ENCODE measurements at regions not wholly inside any gene's neighbourhood (a gene's known extent, or its start where the extent isn't known, plus 50 kb on each side); places are given as distances from the start of the nearest gene placed in this dataset.

- DNase-seq = peak; percentile 74
These were observed 232.0 kb downstream of the ENGASE start for GRCh38 chr17:79306424-79307318.

DNA sequence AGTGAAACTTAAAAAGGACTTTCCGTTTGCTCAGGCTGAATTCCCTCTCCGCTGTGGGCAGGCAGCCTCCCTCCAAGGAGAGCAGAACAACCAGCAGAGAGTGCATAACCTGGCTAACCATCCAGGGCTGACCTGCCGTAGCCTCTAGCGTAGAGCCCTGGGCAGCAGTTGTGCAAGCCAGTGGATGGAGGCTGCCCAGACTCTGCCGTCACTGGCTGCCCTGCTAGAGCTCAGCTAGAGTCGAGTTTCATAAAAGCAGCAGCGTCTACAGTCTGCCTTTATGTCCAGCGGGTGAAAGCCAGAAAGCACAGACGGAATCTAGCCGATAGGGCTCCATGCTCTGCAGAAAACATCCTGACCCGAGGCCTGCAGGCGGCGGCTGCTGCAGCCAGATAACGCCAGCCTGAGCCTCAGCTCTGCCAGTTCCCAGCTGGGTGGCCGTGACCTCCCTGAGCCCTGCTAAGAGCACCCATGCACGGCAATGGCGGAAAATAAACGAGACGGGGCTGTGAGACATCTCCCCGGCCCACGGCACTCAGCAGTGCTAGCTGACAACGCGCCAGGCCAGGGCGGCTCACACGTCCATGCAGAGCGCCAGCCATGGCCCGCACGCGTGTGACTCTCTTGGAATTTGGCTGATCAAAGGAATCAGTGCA, 231.3 kb downstream of the ENGASE start:
- peak; percentile 23 for DNase-seq

DNA sequence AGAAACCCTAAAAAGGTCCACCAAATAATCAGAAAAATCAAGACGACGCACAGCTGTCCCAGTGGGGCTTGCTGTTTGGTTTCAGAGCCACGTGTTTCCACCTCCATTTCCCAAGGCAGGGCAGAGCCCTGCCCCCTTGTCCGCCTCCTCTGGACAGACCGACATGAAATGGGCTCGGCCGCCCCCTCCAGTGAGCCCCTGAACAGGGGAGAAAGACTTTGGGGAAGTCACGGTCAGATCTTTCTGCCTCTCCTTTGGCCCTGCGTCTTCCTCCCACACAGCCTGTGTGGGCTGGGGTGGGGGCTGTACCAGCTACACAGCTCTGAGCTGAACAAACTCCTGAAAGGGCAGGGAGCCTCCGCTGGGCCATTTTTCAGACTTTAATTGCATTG, 230.7 kb downstream of the ENGASE start:
- no peak for DNase-seq

GRCh38 chr17:79304884-79305283, 230.3 kb downstream of the ENGASE start:
- DNase-seq = no peak

DNA sequence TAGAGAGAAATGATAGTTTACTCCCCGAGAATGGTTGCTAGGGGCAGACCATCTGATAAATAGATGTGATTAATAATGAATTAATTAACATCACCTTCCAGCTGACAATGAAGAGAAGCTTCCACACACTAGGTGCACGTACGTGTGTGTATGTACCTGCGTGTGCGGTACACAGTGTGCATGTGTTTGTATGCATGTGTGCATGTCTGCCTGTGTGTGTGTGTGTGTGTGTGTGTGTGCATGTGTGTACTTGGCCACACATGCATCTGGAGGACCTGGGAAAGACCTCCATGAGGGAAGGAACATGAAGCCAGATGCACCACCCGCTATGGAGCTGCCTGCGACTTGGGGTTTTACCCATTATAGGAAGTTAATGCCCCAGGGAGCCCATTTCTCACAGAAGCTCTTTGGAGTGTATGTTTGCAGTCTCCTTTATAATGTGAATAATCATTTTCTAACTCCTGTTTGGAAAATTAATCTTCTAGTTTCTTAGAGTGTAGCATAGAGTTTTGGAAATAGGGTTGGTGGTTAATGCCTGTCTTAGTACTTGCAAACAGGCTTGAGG, 229.1 kb downstream of the ENGASE start:
- DNase-seq = no peak

GRCh38 chr17:79301469-79301868, 226.8 kb downstream of the ENGASE start:
- DNase-seq = no peak

GRCh38 chr17:79299349-79299748, 224.7 kb downstream of the ENGASE start:
- no peak for DNase-seq

DNA sequence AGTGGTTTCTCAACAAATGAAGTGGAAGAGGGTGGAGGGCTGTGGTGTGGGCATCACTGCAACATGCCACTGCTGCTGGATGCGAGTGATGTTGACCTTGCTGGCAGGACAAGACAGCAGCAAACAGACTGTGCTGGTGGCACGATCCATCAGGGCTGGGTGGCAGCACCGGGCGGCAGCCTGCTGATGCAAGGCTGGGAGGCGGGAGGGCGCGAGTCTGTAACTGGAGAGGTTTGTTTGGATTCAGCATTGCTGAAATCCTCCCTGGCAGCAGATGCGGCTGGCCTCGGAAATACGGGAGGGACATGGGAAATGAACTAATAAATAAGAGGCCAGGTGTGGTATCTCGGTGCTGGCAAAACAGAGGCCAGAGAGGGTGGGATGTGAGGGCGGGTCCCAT, 224.2 kb downstream of the ENGASE start:
- DNase-seq = no peak

- DNase-seq = no peak
These were observed 221.6 kb downstream of the ENGASE start for GRCh38 chr17:79296243-79296642.

- no peak for DNase-seq
These were observed 220.7 kb downstream of the ENGASE start for GRCh38 chr17:79295307-79295706.

DNA sequence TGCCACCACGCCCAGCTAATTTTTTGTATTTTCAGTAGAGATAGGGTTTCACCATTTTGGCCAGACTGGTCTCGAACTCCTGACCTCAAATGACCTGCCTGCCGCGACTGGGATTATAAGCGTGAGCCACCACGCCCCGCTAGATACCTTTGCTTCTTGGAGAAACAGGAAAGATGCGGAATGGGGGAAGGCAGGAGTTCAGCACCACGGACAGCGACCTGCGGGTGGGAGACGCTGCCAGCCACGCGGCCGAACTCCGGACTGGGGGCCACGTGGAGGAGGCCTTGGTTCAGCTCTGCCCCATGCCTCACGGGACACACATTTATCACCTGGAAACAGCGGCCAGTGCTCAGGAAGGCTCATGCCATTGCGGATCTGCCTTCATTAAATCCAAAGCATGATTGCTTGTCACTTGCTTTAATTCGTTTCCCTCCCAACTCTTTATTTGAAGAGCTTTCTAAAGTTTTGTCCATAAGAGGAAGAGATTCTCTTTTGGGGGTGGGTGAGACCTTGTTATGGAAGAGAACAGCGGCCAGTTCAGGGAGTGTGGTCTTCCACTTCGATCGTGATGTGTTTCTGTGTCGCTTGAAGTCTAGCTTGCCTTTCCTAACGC, 219.9 kb downstream of the ENGASE start:
- no peak for DNase-seq

DNA sequence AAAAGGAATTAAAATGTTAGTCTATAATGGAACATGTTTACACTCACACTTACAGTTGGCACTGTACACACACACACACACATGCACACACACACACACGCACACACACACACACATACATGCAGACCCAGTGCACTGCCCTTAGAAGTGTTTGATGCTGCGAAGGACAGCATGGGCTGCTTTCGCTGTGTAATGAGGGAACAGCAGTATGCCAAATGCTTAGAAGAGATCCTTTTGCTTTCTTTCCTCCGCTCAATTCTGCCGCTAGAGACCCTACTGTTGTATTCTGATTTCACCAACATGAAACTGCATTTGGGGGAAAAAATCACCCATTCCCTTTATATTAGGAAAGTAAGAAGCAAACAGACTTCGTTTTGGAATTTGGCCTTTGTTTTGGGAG, 217.9 kb downstream of the ENGASE start:
- DNase-seq = no peak

DNA sequence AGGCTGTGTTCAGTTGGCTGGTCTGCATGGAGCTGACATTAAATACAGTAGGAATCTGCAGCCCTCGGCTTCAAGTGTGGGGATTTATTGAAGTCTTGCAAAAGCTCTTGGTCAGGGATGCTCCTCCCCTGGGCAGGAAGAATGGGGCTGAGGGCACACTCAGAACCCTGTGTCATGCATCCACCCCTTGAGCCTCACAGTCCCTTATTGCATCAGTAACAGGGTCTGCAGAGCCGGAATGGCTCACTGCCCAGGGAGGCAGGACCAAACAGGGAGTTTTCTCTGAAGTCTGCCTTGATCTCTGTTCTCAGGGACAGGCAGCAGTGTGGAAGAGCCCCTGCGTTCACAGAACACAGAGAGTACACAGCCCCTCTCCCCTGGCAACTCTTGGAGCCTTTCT, 216.8 kb downstream of the ENGASE start:
- DNase-seq = no peak

DNA sequence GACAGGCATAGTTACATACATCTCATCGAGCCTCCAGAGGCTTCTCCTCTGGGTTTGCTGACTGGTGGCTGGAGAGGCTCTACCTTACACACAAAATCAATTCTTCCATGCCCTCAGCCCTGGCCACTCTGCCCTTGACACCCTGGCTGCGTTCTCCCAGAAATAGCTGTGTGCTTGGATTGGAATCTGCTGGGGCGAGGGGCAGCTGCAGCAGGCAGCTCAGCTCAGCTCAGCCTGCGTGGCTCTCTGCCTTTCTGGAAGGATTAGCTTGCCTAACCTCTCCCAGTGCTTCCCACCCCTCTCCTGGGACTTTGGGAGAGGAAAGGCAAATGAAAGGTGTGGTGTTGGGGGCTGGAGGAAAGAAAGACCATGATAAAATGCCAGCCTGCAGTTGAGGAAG, 216.1 kb downstream of the ENGASE start:
- DNase-seq = no peak

GRCh38 chr17:79288950-79289349, 214.3 kb downstream of the ENGASE start:
- DNase-seq = no peak

GRCh38 chr17:79286440-79286839, 211.8 kb downstream of the ENGASE start:
- no peak for DNase-seq

DNA sequence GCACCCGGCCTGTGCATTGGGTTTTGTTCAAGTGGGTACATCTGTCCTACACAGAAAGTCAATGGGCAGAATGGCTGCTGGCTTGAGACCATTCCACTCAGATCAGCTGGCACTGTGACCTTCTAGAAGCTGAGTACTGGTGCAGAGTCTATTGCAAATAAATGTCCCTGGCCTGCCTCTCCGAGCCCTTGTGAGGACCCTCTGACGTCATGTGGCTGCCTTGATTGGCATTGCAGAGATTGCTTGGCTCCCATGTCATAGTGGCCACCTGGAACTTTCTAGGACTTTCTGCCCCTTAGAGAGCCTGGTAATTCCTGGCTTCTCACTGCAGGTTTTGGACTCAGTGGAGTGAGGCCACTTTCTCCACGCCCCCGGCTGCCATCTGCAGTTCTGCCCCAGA, 211.3 kb downstream of the ENGASE start:
- DNase-seq = no peak

GRCh38 chr17:79282294-79282693, 207.7 kb downstream of the ENGASE start:
- no peak for DNase-seq

- DNase-seq = no peak
These were observed 207.2 kb downstream of the ENGASE start for GRCh38 chr17:79281803-79282202.

GRCh38 chr17:79280866-79281572, 206.4 kb downstream of the ENGASE start:
- no peak for DNase-seq

DNA sequence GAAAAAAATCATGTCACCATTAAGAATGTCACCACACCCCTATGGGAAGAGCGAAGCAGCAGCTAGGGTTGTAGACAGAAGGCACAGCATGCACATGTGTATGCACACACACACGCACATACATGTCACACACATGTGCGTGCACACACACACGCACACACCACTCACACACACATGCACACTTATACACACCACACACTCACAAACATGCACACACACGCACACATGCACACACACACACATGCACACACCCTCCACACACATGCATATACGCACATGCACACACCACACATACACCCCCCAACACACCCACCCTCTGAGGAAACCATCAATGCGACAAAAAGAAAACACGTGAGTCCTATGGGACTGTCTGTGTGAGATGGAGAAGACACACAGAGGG, 205.4 kb downstream of the ENGASE start:
- no peak for DNase-seq

DNA sequence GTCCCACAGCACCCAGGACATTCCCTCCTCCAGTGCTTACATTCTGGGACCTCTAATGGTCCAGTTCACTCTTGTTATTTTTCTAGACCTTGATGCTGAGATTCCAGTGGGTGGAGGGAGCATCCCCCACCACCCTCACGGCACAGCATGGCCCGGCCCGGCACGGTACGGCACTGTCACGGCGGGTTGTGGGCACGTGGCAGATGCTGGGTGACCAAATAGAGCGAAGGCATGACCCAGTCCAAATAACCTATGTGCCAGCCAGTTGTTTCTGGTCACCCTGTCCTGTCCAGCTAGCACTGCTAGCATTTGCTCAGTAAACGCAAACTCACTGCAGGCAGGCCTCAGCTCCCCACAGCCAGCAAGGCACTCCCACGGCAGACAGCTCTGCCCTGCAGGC, 204.7 kb downstream of the ENGASE start:
- DNase-seq = no peak

- DNase-seq = no peak
These were observed 202.2 kb downstream of the ENGASE start for GRCh38 chr17:79276821-79277220.

Data from NCI-H345 (cell line).